ENCODE measurements at regions not wholly inside any gene's neighbourhood (a gene's known extent, or its start where the extent isn't known, plus 50 kb on each side); places are given as distances from the start of the nearest gene placed in this dataset.

GRCh38 chr5:56638768-56639238 is 176.5 kb upstream of the MAP3K1 start:
- no peak overlapping the region for H3K27ac ChIP-seq
- intact Hi-C loops (cut with DNase I; ENCODE audit: low total_unique reads), result no loop called here

GRCh38 chr5:56638061-56638621 is 177.2 kb upstream of the MAP3K1 start:
- Histone ChIP-seq H3K9me3 (no peaks in the 10 kb centered on the region), H3K36me3 (no peaks in the 10 kb centered on the region), H3K27ac (no peak overlapping the region), H3K27me3 (no peaks in the 10 kb centered on the region), H3K4me3 (no peak overlapping the region), H3K4me1 (no peaks in the 10 kb centered on the region)
- intact Hi-C loops (cut with DNase I; ENCODE audit: low total_unique reads), result no loop called here
- DNase-seq, result no peak
- TF ChIP-seq POLR2A (IDR thresholded peaks at IDR 0.05), result no peak
- no peak for TF ChIP-seq CTCF (IDR thresholded peaks at IDR 0.05)

More at GRCh38 chr5:56638768-56639238, 176.5 kb upstream of the MAP3K1 start:
- H3K4me1 ChIP-seq, result no peaks in the 10 kb centered on the region
- no peak for DNase-seq
- no peaks in the 10 kb centered on the region for H3K36me3 ChIP-seq
- H3K4me3 ChIP-seq, result no peak overlapping the region
- H3K27me3 ChIP-seq, result no peaks in the 10 kb centered on the region
- no peak for TF ChIP-seq CTCF (IDR thresholded peaks at IDR 0.05)
- no peak for TF ChIP-seq POLR2A (IDR thresholded peaks at IDR 0.05)
- H3K9me3 ChIP-seq, result no peaks in the 10 kb centered on the region

- TF ChIP-seq CTCF (IDR thresholded peaks at IDR 0.05), result no peak
- no peak for TF ChIP-seq POLR2A (IDR thresholded peaks at IDR 0.05)
- DNase-seq, result no peak
- Histone ChIP-seq H3K27ac (no peak overlapping the region), H3K4me3 (no peak overlapping the region), H3K36me3 (no peaks in the 10 kb centered on the region), H3K4me1 (no peaks in the 10 kb centered on the region), H3K9me3 (no peaks in the 10 kb centered on the region), H3K27me3 (no peaks in the 10 kb centered on the region)
- intact Hi-C loops (cut with DNase I; ENCODE audit: low total_unique reads), result no loop called here
These were observed 177.9 kb upstream of the MAP3K1 start for GRCh38 chr5:56637321-56637920.

GRCh38 chr5:56633950-56634349 is 181.4 kb upstream of the MAP3K1 start:
- Histone ChIP-seq H3K9me3 (no peaks in the 10 kb centered on the region), H3K36me3 (no peaks in the 10 kb centered on the region), H3K27ac (no peak overlapping the region), H3K4me1 (no peaks in the 10 kb centered on the region), H3K27me3 (no peaks in the 10 kb centered on the region), H3K4me3 (no peak overlapping the region)
- TF ChIP-seq POLR2A (IDR thresholded peaks at IDR 0.05) (no peak), CTCF (IDR thresholded peaks at IDR 0.05) (no peak)
- intact Hi-C loops (cut with DNase I; ENCODE audit: low total_unique reads), result no loop called here
- no peak for DNase-seq

- H3K27me3 ChIP-seq, result no peaks in the 10 kb centered on the region
- no peaks in the 10 kb centered on the region for H3K9me3 ChIP-seq
- no peak overlapping the region for H3K27ac ChIP-seq
- no peaks in the 10 kb centered on the region for H3K36me3 ChIP-seq
- intact Hi-C loops (cut with DNase I; ENCODE audit: low total_unique reads), result no loop called here
- H3K4me1 ChIP-seq, result no peaks in the 10 kb centered on the region
- no peak for TF ChIP-seq POLR2A (IDR thresholded peaks at IDR 0.05)
- no peak for TF ChIP-seq CTCF (IDR thresholded peaks at IDR 0.05)
- DNase-seq, result no peak
- no peak overlapping the region for H3K4me3 ChIP-seq
These were observed 182.4 kb upstream of the MAP3K1 start for GRCh38 chr5:56632939-56633338.

Measured in uterus (tissue), 3 donors.